ENCODE measurements at regions not wholly inside any gene's neighbourhood (a gene's known extent, or its start where the extent isn't known, plus 50 kb on each side); places are given as distances from the start of the nearest gene placed in this dataset.

- ATAC-seq (no peak), DNase-seq (ENCODE audit: low read depth, low spot score) (no peak), FAIRE-seq (no peak)
- Histone ChIP-seq H3K4me3 (no peak overlapping the region), H3K27ac (ENCODE audit: control insufficient read depth, insufficient read depth) (no peak overlapping the region), H3K9ac (ENCODE audit: control insufficient read depth, insufficient read depth, low read length) (no peak overlapping the region), H3K27me3 (replicated peaks in 1 of 2; ENCODE audit: control insufficient read depth in 2 of 2, insufficient read depth in 2 of 2, low read length in 1 of 2) (no peaks in the 10 kb centered on the region), H4K20me1 (ENCODE audit: control insufficient read depth, insufficient read depth) (no peaks in the 10 kb centered on the region), H3K36me3 (ENCODE audit: control insufficient read depth in 2 of 2, insufficient read depth in 2 of 2, low read length in 1 of 2) (no peaks in the 10 kb centered on the region), H3K79me2 (ENCODE audit: control insufficient read depth, insufficient read depth, low read length) (no peaks in the 10 kb centered on the region), H2AFZ (ENCODE audit: control insufficient read depth, low read depth, low read length) (no peak overlapping the region), H3K9me3 (replicated peaks; ENCODE audit: control insufficient read depth, insufficient read depth, low read length) (peaks cover 2% of the 10 kb centered on the region; the same call in 2 of the 3 replicates), H3K4me2 (ENCODE audit: control insufficient read depth, insufficient read depth) (no peak overlapping the region), H3K4me1 (ENCODE audit: control insufficient read depth, insufficient read depth, low read length) (peaks cover 9% of the 10 kb centered on the region)
- CTCF ChIA-PET = no interaction called here
- RAD21 ChIA-PET (ENCODE audit: unreplicated experiment) = no interaction called here
- POLR2A ChIA-PET = no interaction called here
- no TSS peak for BruUV-seq (replicated peaks)
- in situ Hi-C loops (cut with MboI) (no loop called here), intact Hi-C loops (cut with micrococcal nuclease; ENCODE audit: unreplicated experiment) (no loop called here)
- 89% methylated on average over 19 of the region's 19 CpGs for WGBS (ENCODE audit: insufficient coverage, insufficient replicate concordance, low lambda C conversion rate, missing lambda C conversion rate)
- TF ChIP-seq PBX3 (IDR thresholded peaks at IDR 0.05; ENCODE audit: insufficient replicate concordance, low read depth, low read length) (no peak), SIN3A (IDR thresholded peaks at IDR 0.05; ENCODE audit: low read depth, low read length) (no peak), POLR2A (IDR thresholded peaks at IDR 0.05; ENCODE audit: low read depth, low read length) (no peak), POU2F2 (IDR thresholded peaks at IDR 0.05; ENCODE audit: borderline replicate concordance, low read depth, low read length) (no peak), ZBTB33 (IDR thresholded peaks at IDR 0.05) (no peak), ZBTB40 (IDR thresholded peaks at IDR 0.05; ENCODE audit: borderline replicate concordance) (no peak), ZNF217 (IDR thresholded peaks at IDR 0.05) (no peak), SIX5 (IDR thresholded peaks at IDR 0.05; ENCODE audit: low read depth, low read length, severe bottlenecking) (no peak), CBFB (IDR thresholded peaks at IDR 0.05; ENCODE audit: low read depth) (no peak), NR2C2 (IDR thresholded peaks at IDR 0.05; ENCODE audit: borderline replicate concordance, control insufficient read depth, insufficient read length, low read depth) (no peak)
- SMC1A ChIA-PET (ENCODE audit: uncharacterized antibody, unreplicated experiment) = interaction anchor here (0.7 kb wide), 1 partner anchor 12 kb away, joined by 3 read pairs; no protein-coding TSS in a partner anchor
Measured at GRCh38 chr16:14345512-14346115, 274.5 kb downstream of the MRTFB start.
